BE2C (cell line): ENCODE measurements at regions not wholly inside any gene's neighbourhood (a gene's known extent, or its start where the extent isn't known, plus 50 kb on each side); places are given as distances from the start of the nearest gene placed in this dataset.
"Not testable (repeated sequence)": the region's sequence is repeated elsewhere in the genome, so short reads cannot be mapped to it uniquely, and the experiment has no call there.

Experiments used
- DNase-seq: peaks from one replicate; pipeline ENCODE4 v3.0.0-alpha.2; 2020
- H3K27me3 ChIP-seq: fragments of 250-450 bp; sonication (Bioruptor Pico); 2 replicates; pipeline ENCODE4 v1.5.1; 2020; ENCODE audit warnings: mild to moderate bottlenecking
- H3K36me3 ChIP-seq: fragments of 250-450 bp; sonication (Bioruptor Pico); 2 replicates; pipeline ENCODE4 v1.5.1; 2020; ENCODE audit warnings: mild to moderate bottlenecking
- H3K4me1 ChIP-seq: fragments of 250-450 bp; sonication (Bioruptor Pico); 2 replicates; pipeline ENCODE4 v1.5.1; 2020
- H3K4me3 ChIP-seq: 2 replicates; pipeline ENCODE4 v1.5.1; 2011; ENCODE audit warnings: low read depth, low read length
- H3K9me3 ChIP-seq: fragments of 250-450 bp; sonication (Bioruptor Pico); 2 replicates; pipeline ENCODE4 v1.5.1; 2020
- TF ChIP-seq, protein P1 (sequence below): IDR thresholded peaks from 2 replicates; pipeline ENCODE4 v1.5.1; 2012; ENCODE audit warnings: mild to moderate bottlenecking, low read depth, low read length

DNA sequence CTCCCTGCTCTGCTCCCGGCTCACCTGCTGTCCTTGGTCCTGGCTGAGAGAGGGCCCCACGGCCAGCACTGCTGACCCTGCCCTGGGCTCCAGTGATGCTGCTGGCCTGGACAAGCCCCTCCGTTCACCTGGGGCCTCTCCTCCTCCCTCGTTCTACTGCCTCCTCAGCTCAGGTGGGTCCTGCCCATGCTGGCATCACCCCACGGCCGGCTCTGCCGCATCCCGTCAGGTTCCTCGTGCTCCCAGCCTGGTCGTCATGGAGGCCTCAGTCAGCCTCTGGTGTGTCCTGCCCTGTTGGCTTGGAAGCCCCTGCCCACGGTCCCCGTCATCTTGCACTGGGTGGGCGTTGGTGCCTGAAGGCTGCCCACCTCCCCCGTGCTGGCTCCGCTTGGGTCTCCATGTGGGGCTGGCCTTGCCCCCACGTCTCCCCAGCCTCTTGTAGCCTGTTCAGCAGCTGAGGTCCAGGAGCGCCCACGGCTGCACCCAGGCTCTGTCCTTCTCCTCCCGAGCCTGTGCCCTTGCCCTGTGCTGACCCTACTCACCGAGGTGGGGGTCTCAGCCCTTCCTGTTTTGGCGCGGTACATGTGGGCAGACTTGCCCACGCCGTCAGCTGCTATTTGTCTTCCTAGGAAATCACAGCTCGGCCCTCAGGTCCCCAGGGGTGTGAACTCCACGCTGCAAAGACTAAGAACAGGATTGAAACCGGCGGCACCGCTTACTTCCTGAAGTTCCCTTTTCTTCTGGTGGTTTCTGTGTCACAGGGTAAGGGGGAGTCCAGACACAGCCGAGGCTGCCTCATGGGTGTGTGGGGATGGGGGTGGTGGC is 121.6 kb downstream of the TMEM121 start:
- no peak overlapping the region for H3K4me3 ChIP-seq
- no peak for DNase-seq
- H3K27me3 ChIP-seq: no peaks in the 10 kb centered on the region
- no peaks in the 10 kb centered on the region for H3K36me3 ChIP-seq
- no peaks in the 10 kb centered on the region for H3K4me1 ChIP-seq
- TF ChIP-seq, protein P1, sequence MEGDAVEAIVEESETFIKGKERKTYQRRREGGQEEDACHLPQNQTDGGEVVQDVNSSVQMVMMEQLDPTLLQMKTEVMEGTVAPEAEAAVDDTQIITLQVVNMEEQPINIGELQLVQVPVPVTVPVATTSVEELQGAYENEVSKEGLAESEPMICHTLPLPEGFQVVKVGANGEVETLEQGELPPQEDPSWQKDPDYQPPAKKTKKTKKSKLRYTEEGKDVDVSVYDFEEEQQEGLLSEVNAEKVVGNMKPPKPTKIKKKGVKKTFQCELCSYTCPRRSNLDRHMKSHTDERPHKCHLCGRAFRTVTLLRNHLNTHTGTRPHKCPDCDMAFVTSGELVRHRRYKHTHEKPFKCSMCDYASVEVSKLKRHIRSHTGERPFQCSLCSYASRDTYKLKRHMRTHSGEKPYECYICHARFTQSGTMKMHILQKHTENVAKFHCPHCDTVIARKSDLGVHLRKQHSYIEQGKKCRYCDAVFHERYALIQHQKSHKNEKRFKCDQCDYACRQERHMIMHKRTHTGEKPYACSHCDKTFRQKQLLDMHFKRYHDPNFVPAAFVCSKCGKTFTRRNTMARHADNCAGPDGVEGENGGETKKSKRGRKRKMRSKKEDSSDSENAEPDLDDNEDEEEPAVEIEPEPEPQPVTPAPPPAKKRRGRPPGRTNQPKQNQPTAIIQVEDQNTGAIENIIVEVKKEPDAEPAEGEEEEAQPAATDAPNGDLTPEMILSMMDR: no peak
- no peaks in the 10 kb centered on the region for H3K9me3 ChIP-seq

DNA sequence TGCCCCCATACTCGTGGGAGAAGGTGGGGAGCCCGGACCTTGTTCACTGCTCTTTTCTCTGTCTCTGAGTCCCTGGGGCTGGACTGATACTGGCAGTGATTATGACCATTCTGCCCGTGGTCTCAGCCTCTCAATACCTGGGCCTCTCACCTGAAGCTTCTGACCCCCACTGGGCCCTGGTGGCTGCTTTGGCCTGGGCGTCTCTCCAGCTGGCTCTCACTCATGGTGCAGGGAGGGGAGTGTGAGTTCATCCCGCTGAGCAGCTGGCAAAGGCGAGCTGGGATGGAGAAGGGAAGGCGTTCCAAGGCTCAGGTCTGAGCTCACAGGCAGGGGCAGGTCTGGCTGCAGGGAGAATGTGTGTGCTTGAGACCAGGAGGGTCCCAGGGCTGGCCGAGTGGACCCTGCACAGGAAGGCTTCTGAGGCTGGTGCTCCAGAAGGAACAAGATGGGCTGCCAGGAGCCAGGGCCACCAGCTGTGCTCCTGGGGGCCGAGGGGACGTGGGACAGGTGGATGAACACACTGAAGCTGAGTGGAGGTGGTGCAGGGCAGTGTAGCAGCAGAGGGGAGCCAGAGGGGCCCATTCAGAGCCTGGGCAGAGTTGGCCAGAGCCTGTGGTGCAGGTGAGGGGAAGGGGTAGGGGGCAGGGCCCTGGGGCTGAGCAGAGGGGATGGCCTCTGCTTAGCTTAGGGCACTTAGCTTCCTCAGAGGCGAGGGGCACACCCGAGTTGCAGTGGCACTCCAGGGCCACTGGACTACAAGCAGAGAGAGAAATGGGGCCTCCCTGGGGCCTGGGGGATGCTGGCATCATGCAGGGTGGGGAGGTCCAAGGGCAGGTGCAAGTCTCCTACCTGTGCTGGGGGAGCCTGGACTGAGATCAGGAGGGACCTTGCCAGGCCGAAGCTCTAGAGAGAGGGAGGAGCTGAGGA is 122.5 kb downstream of the TMEM121 start:
- not testable (repeated sequence) for DNase-seq, H3K4me3 ChIP-seq, H3K27me3 ChIP-seq, H3K9me3 ChIP-seq, H3K4me1 ChIP-seq, H3K36me3 ChIP-seq

DNA sequence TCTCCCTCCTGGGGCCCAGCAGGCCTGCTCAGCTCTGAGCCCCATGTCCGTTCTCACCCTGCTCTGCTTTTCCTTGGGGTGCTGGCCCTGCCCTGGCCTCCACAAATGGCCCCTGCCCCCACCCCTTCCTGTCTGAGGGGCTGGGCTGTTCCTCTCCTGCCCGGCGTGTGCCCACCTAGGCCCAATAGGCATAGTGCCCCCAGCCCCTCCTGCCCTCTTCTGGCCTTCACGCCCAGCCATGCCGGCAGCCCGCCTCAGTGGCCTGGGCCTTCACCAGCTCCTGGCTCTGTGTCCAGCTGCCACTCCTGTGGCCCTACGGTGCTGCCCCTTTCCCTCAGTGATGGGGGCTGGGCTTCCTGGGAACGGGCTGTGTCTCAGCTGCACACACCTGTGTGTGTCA is 125.9 kb downstream of the TMEM121 start:
- H3K27me3 ChIP-seq, H3K4me1 ChIP-seq, H3K4me3 ChIP-seq, H3K9me3 ChIP-seq, DNase-seq, H3K36me3 ChIP-seq: not testable (repeated sequence)

DNA sequence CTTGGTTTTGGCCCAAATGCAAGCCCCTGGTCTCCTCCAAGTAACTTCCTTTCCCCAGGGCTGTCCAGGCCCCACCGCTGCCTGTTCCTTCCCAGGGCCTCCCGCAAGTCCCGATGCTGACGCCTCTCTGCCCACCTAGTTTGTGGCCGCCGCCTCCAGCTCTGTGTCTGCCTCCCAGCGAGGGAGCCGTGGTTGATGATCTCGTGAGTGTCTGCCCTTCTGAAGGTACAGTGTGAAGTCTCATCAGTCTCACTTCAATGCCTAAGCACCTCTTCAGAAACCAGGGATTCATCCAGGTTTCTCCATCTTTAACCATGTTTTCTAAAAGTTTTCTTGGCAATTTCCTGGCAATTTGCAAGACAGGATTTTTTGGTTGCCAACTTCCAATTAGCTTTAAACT is 127.5 kb downstream of the TMEM121 start:
- H3K36me3 ChIP-seq, H3K9me3 ChIP-seq, H3K4me1 ChIP-seq, H3K4me3 ChIP-seq, DNase-seq, H3K27me3 ChIP-seq: not testable (repeated sequence)

DNA sequence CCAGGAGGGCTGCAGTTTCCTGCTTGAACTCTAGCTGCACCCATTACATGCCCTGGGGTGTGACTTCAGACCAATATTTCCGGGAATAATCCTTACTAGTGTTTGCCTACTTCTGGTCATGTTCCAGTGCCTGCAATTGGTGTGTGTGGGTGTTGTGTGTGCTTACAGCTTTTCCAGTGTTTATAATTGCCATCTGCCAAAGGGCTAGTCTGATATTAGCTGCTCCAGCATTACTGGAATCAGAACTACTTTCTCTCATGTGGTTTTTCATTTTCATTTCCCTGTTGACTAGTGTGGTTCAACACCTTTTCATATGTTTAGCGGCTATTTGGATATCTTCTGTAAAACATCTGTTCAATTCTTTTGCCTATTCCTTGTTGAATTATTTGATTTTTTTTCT is 132.9 kb downstream of the TMEM121 start:
- not testable (repeated sequence) for H3K4me3 ChIP-seq, H3K36me3 ChIP-seq, H3K27me3 ChIP-seq, DNase-seq, H3K9me3 ChIP-seq, H3K4me1 ChIP-seq

DNA sequence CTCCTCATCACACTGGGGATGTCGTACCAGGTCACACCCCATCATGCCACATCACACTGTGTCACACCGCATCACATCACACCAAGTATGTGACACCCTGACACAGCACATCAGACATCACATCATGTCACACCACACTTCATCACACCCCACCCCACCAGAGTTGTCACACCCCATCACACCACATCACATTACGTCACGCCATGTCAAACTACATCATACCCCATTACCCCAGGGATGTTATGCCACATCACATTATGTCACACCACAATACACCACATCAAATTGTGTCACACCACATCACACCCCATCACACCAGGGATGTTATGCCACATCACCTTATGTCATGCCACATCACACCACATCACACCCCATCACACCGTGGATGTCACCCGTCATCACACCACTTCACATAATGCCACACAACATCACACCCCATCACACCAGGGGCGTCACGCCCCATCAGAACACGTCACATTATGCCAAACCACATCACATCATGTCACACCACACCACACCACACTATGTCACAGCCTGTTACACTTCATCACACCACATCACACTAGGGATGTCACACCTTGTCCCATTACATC is 133.6 kb downstream of the TMEM121 start:
- Histone ChIP-seq H3K36me3 (no peaks in the 10 kb centered on the region), H3K4me1 (no peaks in the 10 kb centered on the region), H3K9me3 (no peaks in the 10 kb centered on the region), H3K4me3 (no peak overlapping the region), H3K27me3 (no peaks in the 10 kb centered on the region)
- TF ChIP-seq, protein P1: no peak
- no peak for DNase-seq

DNA sequence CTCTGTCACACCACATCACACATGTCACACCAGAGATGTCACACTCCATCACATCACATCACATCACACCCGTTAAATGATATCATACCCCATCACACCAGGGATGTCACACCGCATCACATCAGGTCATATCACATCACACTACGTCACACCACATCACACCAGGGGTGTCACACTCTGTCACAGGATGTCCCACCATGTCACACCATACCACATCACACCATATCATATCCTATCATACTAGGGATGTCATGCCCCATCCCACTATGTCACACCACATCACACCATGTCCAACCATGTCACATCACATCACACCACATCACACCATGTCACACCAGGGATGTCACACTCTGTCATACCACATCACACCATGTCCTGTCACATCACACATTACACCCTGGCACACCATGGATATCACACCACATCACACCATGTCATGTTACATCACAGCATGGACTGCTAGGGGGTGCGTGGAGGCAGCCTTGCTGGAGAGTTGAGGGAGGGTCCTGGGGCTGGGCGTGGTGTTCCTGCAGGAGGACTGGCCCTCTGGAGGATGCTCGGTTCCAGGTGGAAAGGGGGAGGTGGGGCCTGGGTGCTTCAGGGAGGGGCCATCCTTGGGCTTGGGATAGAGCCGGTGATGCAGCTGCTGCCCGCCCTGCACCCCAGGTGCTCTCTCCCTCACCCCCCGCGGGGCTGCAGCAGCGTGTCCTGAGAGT is 134.6 kb downstream of the TMEM121 start:
- Histone ChIP-seq H3K9me3 (no peaks in the 10 kb centered on the region), H3K4me3 (no peak overlapping the region), H3K27me3 (no peaks in the 10 kb centered on the region), H3K4me1 (no peaks in the 10 kb centered on the region), H3K36me3 (no peaks in the 10 kb centered on the region)
- DNase-seq: no peak
- TF ChIP-seq, protein P1: no peak

DNA sequence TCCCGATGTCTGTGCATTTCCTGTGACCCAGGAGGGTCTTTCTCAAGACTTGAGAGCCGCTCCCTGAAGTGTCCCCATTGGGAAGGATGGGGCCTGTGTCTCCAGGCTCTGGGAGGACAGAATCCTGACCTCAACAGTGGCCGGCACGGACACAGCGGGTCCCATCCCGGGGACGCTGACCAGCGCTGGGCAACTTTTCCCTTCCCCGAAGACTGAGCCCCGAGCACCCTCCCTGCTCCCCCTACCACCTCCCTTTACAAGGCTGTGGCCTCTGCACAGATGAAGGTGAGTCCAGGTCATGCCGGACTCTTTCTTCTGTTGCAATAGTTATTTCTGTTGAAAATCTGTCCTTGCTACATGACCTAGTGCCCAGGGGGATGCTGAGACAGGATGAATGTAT is 135.7 kb downstream of the TMEM121 start:
- not testable (repeated sequence) for H3K27me3 ChIP-seq, DNase-seq, H3K4me1 ChIP-seq, H3K36me3 ChIP-seq, H3K4me3 ChIP-seq, H3K9me3 ChIP-seq

DNA sequence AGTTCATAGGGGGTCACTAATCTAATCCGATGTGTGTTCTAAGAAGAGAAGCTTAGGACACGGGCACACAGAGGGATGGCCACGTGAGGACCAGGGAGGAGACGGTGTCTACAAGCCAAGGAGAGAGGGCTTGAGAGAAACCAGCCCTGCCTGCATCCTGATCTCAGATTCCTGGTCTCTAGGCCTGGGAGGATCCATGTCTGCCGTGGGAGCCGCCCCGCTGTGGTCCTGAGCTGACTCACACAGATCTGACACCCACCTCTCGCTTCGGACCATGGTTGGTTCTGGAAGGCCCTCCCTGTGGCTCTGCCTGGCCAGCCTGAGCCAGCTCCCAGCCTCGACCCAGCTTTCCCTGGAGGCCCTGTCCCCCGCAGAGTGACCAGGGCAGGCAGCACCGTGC is 136.2 kb downstream of the TMEM121 start:
- H3K27me3 ChIP-seq, H3K4me1 ChIP-seq, DNase-seq, H3K36me3 ChIP-seq, H3K4me3 ChIP-seq, H3K9me3 ChIP-seq: not testable (repeated sequence)

DNA sequence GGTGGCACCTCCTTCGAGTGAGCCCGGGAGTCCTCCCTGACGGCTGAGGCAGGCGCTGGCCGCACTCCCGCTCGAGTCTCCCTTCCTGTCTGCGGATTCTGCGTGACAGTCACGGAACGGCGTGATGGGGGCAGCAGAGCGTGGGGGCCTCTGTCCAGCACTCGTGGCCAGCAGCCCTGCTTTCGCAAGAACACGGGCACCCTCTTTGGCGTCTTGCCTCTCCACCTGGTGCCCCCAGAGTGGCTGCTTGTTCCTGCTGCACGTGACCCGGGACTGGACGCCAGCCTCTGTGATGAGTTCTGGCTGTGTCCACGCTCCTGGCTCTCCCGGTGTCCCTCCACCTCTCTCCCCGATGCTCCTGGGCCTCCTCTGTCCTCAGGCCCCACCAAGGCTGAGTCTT is 136.9 kb downstream of the TMEM121 start:
- H3K4me1 ChIP-seq, H3K9me3 ChIP-seq, H3K27me3 ChIP-seq: not testable (repeated sequence)

DNA sequence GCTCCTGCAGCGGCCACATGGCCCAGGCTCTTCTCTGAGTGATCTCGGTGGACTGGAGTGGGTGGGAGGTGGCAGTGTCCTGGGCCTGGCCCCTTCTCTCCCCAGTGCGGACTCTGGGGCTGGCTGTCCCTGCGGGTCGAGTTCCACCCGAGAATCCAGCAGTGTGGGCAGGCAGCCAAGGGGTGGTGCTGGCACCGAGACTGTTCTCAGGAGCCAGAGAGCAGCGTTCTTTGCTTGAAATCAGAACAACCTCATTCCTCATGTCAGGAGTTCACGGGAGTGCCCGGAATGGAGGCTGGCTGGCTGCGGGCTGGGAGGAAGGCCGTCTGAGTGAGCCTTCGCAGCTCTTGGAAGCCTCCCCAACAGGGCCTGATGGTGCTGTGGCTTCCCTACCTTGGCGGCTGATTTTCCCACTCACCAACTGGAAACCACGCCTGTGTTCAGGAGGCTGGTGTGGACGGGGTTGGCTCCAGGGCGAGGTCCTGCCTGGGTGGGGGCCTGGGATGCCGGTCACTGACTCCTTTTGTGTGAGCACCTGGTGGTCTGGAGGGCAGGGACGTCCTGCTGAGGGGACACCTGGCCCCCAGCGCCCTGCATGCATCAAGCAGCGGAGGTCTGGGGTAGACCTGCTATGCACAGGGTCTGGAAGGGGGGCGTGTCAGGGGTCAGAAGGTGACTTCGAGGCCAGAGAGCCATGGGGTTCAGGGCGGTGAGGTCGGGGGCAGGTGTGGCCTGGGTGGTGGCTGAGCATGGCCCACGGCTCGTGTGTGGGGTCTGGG is 137.6 kb downstream of the TMEM121 start:
- H3K9me3 ChIP-seq, DNase-seq, H3K4me3 ChIP-seq, H3K27me3 ChIP-seq, H3K36me3 ChIP-seq, H3K4me1 ChIP-seq: not testable (repeated sequence)

More for the DNA sequence above, 136.9 kb downstream of the TMEM121 start:
- H3K4me3 ChIP-seq, DNase-seq, H3K36me3 ChIP-seq: not testable (repeated sequence)
